Karpas-422 (cell line): ENCODE measurements at regions not wholly inside any gene's neighbourhood (a gene's known extent, or its start where the extent isn't known, plus 50 kb on each side); places are given as distances from the start of the nearest gene placed in this dataset.

Experiments used
- DNase-seq: peaks from one replicate; pipeline ENCODE4 v3.0.0-alpha.2; 2015
- H2AFZ ChIP-seq: fragments of 200-600 bp; sonication (generic); 2 replicates; pipeline ENCODE4 v1.6.1; 2014; ENCODE audit warnings: antibody characterized with exemption, low read length, mixed read lengths
- H3K27ac ChIP-seq: fragments of 200-600 bp; sonication (generic); 2 replicates; pipeline ENCODE4 v1.5.1; 2014; ENCODE audit warnings: mild to moderate bottlenecking, low read length, moderate library complexity
- H3K27me3 ChIP-seq: fragments of 200-600 bp; sonication (generic); 2 replicates; pipeline ENCODE4 v1.6.1; 2014; ENCODE audit warnings: low read length, mixed read lengths
- H3K36me3 ChIP-seq: fragments of 200-600 bp; sonication (generic); 2 replicates; pipeline ENCODE4 v1.6.1; 2014; ENCODE audit warnings: low read length, mixed read lengths; ENCODE audit not compliant: insufficient read depth
- H3K4me1 ChIP-seq: fragments of 200-600 bp; sonication (generic); 2 replicates; pipeline ENCODE4 v1.6.1; 2014; ENCODE audit warnings: mild to moderate bottlenecking, low read length, mixed read lengths
- H3K4me2 ChIP-seq: fragments of 200-600 bp; sonication (generic); 2 replicates; pipeline ENCODE4 v1.6.1; 2014; ENCODE audit warnings: low read length, low read depth, mild to moderate bottlenecking; ENCODE audit not compliant: poor library complexity, severe bottlenecking
- H3K4me3 ChIP-seq: fragments of 200-600 bp; sonication (generic); 2 replicates; pipeline ENCODE4 v1.5.1; 2014; ENCODE audit warnings: mild to moderate bottlenecking, antibody characterized with exemption, low read length, mixed read lengths
- H3K79me2 ChIP-seq: fragments of 200-600 bp; sonication (generic); 2 replicates; pipeline ENCODE4 v1.6.1; 2014; ENCODE audit warnings: mild to moderate bottlenecking, low read length, mixed read lengths
- H3K9ac ChIP-seq: fragments of 200-600 bp; sonication (generic); 2 replicates; pipeline ENCODE4 v1.6.0; 2014; ENCODE audit warnings: low read length
- H3K9me2 ChIP-seq: fragments of 200-600 bp; sonication (generic), shearing (Covaris generic); replicated peaks from 2 replicates; pipeline ENCODE4 v1.6.0; 2014; ENCODE audit warnings: mild to moderate bottlenecking, low read length, moderate library complexity; ENCODE audit not compliant: insufficient read depth
- H3K9me3 ChIP-seq: fragments of 300-700, 200-600 bp; sonication (generic); 2 replicates; pipeline ENCODE4 v1.6.1; 2014; ENCODE audit warnings: low read length, mixed read lengths
- H4K20me1 ChIP-seq: fragments of 200-600 bp; sonication (generic); 2 replicates; pipeline ENCODE4 v1.6.1; 2014; ENCODE audit warnings: mild to moderate bottlenecking, antibody characterized with exemption, low read length, low read depth; ENCODE audit not compliant: insufficient read depth

DNA sequence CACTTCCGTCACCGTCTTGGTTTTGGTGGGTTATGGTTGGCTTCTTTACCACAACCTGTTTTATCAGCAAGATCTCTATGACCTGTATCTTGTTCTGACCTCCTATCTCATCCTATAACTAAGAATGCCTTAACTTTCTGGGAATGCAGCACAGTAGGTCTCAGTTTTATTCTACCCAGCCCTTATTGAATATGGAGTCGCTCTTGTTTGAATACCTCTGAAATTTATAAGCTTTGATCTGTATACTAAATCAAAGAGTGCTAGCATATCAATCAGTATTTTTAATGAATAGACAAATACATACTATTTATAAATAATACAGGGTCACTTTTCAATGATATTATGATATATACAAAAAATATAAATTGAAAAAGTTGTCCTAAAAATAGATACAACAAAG, 690.0 kb downstream of the TRAM1L1 start:
- Histone ChIP-seq H2AFZ (no peak overlapping the region), H3K27me3 (no peaks in the 10 kb centered on the region), H4K20me1 (no peaks in the 10 kb centered on the region), H3K9me2 (no peaks in the 10 kb centered on the region), H3K79me2 (no peaks in the 10 kb centered on the region), H3K27ac (no peak overlapping the region), H3K4me1 (no peaks in the 10 kb centered on the region), H3K4me2 (no peak overlapping the region), H3K4me3 (no peak overlapping the region), H3K36me3 (no peaks in the 10 kb centered on the region), H3K9me3 (0 out of 2 replicates have a peak, but pooled peaks cover 3% of the 10 kb centered on the region), H3K9ac (no peak overlapping the region)
- no peak for DNase-seq

GRCh38 chr4:116391020-116391419, 694.4 kb downstream of the TRAM1L1 start:
- Histone ChIP-seq H3K9me2 (no peaks in the 10 kb centered on the region), H2AFZ (no peak overlapping the region), H3K79me2 (no peaks in the 10 kb centered on the region)

DNA sequence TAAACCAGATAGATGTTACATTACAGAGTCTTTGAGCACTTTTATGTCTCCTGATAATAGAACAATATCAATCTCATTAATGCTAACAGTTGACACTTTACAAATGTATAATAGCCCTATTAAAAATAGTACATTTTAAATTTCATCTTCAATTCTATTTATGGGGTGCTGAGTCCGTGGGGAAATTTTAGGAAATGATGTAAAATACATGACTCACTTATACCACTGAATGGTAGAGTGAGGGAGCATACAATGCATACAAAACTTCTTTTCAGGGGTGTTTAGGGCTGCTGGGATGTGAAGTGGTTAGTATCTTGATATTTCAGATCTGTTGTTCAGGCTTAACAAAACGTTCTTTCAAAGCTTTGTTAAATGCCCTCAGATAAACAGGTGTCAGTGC, 696.2 kb downstream of the TRAM1L1 start:
- Histone ChIP-seq H3K4me3 (no peak overlapping the region), H3K79me2 (no peaks in the 10 kb centered on the region), H3K27me3 (no peaks in the 10 kb centered on the region), H3K9me3 (0 out of 2 replicates have a peak, but pooled peaks cover 5% of the 10 kb centered on the region), H3K4me1 (no peaks in the 10 kb centered on the region), H2AFZ (no peak overlapping the region), H3K9me2 (no peaks in the 10 kb centered on the region), H3K36me3 (no peaks in the 10 kb centered on the region), H3K9ac (no peak overlapping the region), H4K20me1 (no peaks in the 10 kb centered on the region), H3K27ac (no peak overlapping the region), H3K4me2 (no peak overlapping the region)
- no peak for DNase-seq

More at GRCh38 chr4:116391020-116391419, 694.4 kb downstream of the TRAM1L1 start:
- no peak for DNase-seq
- H3K4me1 ChIP-seq = no peaks in the 10 kb centered on the region
- H3K9me3 ChIP-seq = 0 out of 2 replicates have a peak, but pooled peaks cover 3% of the 10 kb centered on the region
- H3K9ac ChIP-seq = no peak overlapping the region
- no peak overlapping the region for H3K4me3 ChIP-seq
- no peaks in the 10 kb centered on the region for H4K20me1 ChIP-seq
- H3K27ac ChIP-seq = no peak overlapping the region
- H3K4me2 ChIP-seq = no peak overlapping the region
- H3K36me3 ChIP-seq = no peaks in the 10 kb centered on the region
- H3K27me3 ChIP-seq = no peaks in the 10 kb centered on the region

DNA sequence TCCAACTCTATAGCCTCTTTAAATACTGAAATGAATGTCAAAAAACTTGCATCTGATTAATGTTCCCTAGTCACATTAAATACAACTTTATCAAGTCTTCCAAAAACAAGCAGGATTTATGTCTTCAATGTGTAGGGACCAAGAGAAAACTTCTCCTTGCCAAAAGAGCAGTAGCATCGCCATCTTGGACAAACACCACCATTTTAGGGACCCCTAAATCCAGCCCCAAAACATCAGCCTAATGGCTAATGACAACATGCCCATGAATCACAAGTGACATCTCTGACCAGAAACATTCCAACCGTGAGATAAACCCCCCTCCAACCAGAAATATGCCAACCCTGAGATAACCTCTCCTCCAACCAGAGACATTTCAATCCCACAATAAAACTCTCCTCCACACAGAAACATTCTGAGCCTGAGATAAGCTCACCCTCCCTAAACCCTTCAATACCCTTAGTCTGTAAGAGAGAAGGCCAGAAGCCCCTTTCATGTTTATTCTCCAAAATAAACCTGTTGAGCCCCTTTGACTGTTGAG, 697.4 kb downstream of the TRAM1L1 start:
- no peaks in the 10 kb centered on the region for H3K9me2 ChIP-seq
- H2AFZ ChIP-seq = no peak overlapping the region
- no peak for DNase-seq
- H3K36me3 ChIP-seq = no peaks in the 10 kb centered on the region
- no peaks in the 10 kb centered on the region for H3K27me3 ChIP-seq
- H4K20me1 ChIP-seq = no peaks in the 10 kb centered on the region
- no peaks in the 10 kb centered on the region for H3K79me2 ChIP-seq
- H3K4me1 ChIP-seq = no peaks in the 10 kb centered on the region
- no peak overlapping the region for H3K27ac ChIP-seq
- 0 out of 2 replicates have a peak, but pooled peaks cover 5% of the 10 kb centered on the region for H3K9me3 ChIP-seq
- H3K4me2 ChIP-seq = no peak overlapping the region
- H3K4me3 ChIP-seq = no peak overlapping the region
- H3K9ac ChIP-seq = no peak overlapping the region

DNA sequence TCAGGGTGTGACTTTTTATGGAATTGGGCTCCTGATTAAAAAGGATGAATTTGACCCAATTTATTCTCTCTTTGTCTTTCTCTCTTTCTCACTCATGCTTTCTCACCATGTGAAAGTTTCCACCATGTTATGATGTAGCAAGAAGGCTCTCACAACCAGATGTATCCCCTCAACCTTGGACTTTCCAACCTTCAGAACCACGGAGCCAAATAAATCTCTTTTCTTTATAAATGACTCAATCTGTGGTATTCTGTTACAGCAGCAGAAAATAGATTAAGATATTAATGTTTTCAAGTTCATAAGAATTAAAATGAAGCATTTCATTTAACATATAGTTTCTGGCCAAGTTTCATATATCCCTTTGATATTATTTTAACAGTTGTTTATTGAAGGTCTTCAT, 698.5 kb downstream of the TRAM1L1 start:
- Histone ChIP-seq H3K79me2 (no peaks in the 10 kb centered on the region), H3K4me3 (no peak overlapping the region; the same call in 1 of the 2 replicates), H3K9ac (no peak overlapping the region), H3K4me2 (no peak overlapping the region), H3K27ac (no peak overlapping the region), H3K4me1 (no peaks in the 10 kb centered on the region), H4K20me1 (no peaks in the 10 kb centered on the region), H3K27me3 (no peaks in the 10 kb centered on the region), H3K9me2 (no peaks in the 10 kb centered on the region), H3K9me3 (0 out of 2 replicates have a peak, but pooled peaks cover 3% of the 10 kb centered on the region), H3K36me3 (no peaks in the 10 kb centered on the region), H2AFZ (no peak overlapping the region)
- no peak for DNase-seq

- Histone ChIP-seq H4K20me1 (no peaks in the 10 kb centered on the region), H3K9ac (no peak overlapping the region), H3K79me2 (no peaks in the 10 kb centered on the region), H3K4me2 (no peak overlapping the region), H3K9me3 (0 out of 2 replicates have a peak, but pooled peaks cover 3% of the 10 kb centered on the region), H3K4me3 (no peak overlapping the region), H3K36me3 (no peaks in the 10 kb centered on the region), H3K4me1 (no peaks in the 10 kb centered on the region), H3K27me3 (no peaks in the 10 kb centered on the region), H2AFZ (no peak overlapping the region), H3K27ac (no peak overlapping the region), H3K9me2 (no peaks in the 10 kb centered on the region; the same call in 1 of the 2 replicates)
- DNase-seq = no peak
These were observed 699.8 kb downstream of the TRAM1L1 start for GRCh38 chr4:116385583-116385982.

- DNase-seq = no peak
- H3K79me2 ChIP-seq = no peaks in the 10 kb centered on the region
- H3K9ac ChIP-seq = no peak overlapping the region
- H3K4me3 ChIP-seq = no peak overlapping the region
- no peaks in the 10 kb centered on the region for H3K4me1 ChIP-seq
- H3K36me3 ChIP-seq = no peaks in the 10 kb centered on the region
- no peaks in the 10 kb centered on the region for H3K9me2 ChIP-seq
- no peak overlapping the region for H3K27ac ChIP-seq
- no peaks in the 10 kb centered on the region for H4K20me1 ChIP-seq
- no peak overlapping the region for H2AFZ ChIP-seq
- H3K9me3 ChIP-seq = no peaks in the 10 kb centered on the region; the same call in 1 of the 2 replicates
- H3K27me3 ChIP-seq = no peaks in the 10 kb centered on the region
- no peak overlapping the region for H3K4me2 ChIP-seq
These were observed 710.6 kb downstream of the TRAM1L1 start for GRCh38 chr4:116374815-116375214.

DNA sequence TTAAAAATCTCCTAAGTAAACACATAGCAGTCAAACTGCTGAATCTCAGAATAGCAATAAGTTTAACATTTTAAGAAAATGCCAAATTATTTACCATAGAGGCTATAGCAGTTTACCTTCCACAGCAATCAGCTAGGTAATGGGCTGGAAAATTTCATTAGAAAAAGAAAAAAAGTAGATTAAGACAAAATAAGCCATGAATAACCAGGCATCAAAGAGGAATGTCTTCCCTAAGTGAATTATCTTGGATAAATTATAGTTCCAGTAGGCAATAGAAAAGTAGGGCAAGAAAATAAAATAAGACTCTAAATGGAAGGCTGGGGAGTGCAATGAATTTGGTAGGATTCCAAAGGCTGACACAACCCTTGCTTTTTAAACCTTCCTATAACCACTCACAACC, 722.8 kb downstream of the TRAM1L1 start:
- no peaks in the 10 kb centered on the region for H3K9me2 ChIP-seq
- H3K27me3 ChIP-seq = no peaks in the 10 kb centered on the region
- H3K9ac ChIP-seq = no peak overlapping the region
- no peaks in the 10 kb centered on the region for H3K36me3 ChIP-seq
- no peak overlapping the region for H3K4me3 ChIP-seq
- H3K4me2 ChIP-seq = no peak overlapping the region
- no peaks in the 10 kb centered on the region for H3K4me1 ChIP-seq
- H3K9me3 ChIP-seq = no peaks in the 10 kb centered on the region
- no peak overlapping the region for H3K27ac ChIP-seq
- DNase-seq = no peak
- no peak overlapping the region for H2AFZ ChIP-seq
- no peaks in the 10 kb centered on the region for H4K20me1 ChIP-seq
- no peaks in the 10 kb centered on the region for H3K79me2 ChIP-seq
